ENCODE measurements at regions not wholly inside any gene's neighbourhood (a gene's known extent, or its start where the extent isn't known, plus 50 kb on each side); places are given as distances from the start of the nearest gene placed in this dataset.

- Histone ChIP-seq H3K9me3 (no peaks in the 10 kb centered on the region), H3K4me3 (no peak overlapping the region), H3K27ac (no peak overlapping the region), H3K27me3 (no peaks in the 10 kb centered on the region), H3K36me3 (no peaks in the 10 kb centered on the region), H3K4me1 (peaks cover 0 to 36% (median 11%) of the 10 kb centered on the region in 9 donors)
- WGBS, 2 donors = 95 to 96% methylated on average over 11 of the region's 11 CpGs
- intact Hi-C loops (cut with DNase I) = loop anchor here in 2 of 10 donors (5.0 to 10.0 kb wide), 2 partner anchors 33 to 75 kb away; no protein-coding TSS in a partner anchor
- no peak for TF ChIP-seq CTCF (IDR thresholded peaks at IDR 0.05)
- no peak for DNase-seq
- ATAC-seq = no peak
Observed at GRCh38 chr1:234759888-234760287, 149.9 kb upstream of the IRF2BP2 start.

GRCh38 chr1:234758851-234759250, 148.9 kb upstream of the IRF2BP2 start:
- no peak for DNase-seq
- intact Hi-C loops (cut with DNase I) = loop anchor here in 1 of 10 donors (10.0 kb wide), 1 partner anchor 76 kb away; no protein-coding TSS in a partner anchor
- ATAC-seq = no peak
- Histone ChIP-seq H3K4me1 (peaks cover 0 to 36% (median 11%) of the 10 kb centered on the region in 9 donors), H3K4me3 (no peak overlapping the region), H3K27ac (no peak overlapping the region), H3K9me3 (no peaks in the 10 kb centered on the region), H3K36me3 (no peaks in the 10 kb centered on the region), H3K27me3 (no peaks in the 10 kb centered on the region)
- 94 to 97% methylated on average over 11 of the region's 11 CpGs for WGBS, 2 donors
- no peak for TF ChIP-seq CTCF (IDR thresholded peaks at IDR 0.05)

GRCh38 chr1:234756857-234757256, 146.9 kb upstream of the IRF2BP2 start:
- ATAC-seq = no peak
- 92 to 97% methylated on average over 6 of the region's 6 CpGs for WGBS, 2 donors
- no peak for TF ChIP-seq CTCF (IDR thresholded peaks at IDR 0.05)

GRCh38 chr1:234756066-234756774, 146.2 kb upstream of the IRF2BP2 start:
- H3K9me3 ChIP-seq = no peaks in the 10 kb centered on the region
- no peaks in the 10 kb centered on the region for H3K36me3 ChIP-seq
- ATAC-seq (no peak), DNase-seq (no peak)
- H3K4me3 ChIP-seq = no peak overlapping the region
- 85 to 87% methylated on average over 13 of the region's 13 CpGs for WGBS, 2 donors
- H3K4me1 ChIP-seq = peaks cover 3 to 36% (median 16%) of the 10 kb centered on the region in 9 donors
- intact Hi-C loops (cut with DNase I) = loop anchor here in 1 of 10 donors (10.0 kb wide), 1 partner anchor 79 kb away; no protein-coding TSS in a partner anchor
- TF ChIP-seq CTCF (IDR thresholded peaks at IDR 0.05) = no peak
- no peaks in the 10 kb centered on the region for H3K27me3 ChIP-seq
- H3K27ac ChIP-seq = no peak overlapping the region

More at GRCh38 chr1:234756857-234757256, 146.9 kb upstream of the IRF2BP2 start:
- no peak for DNase-seq
- Histone ChIP-seq H3K36me3 (no peaks in the 10 kb centered on the region), H3K9me3 (no peaks in the 10 kb centered on the region), H3K4me3 (no peak overlapping the region), H3K4me1 (peaks cover under 1 to 36% (median 11%) of the 10 kb centered on the region in 9 donors), H3K27me3 (no peaks in the 10 kb centered on the region), H3K27ac (no peak overlapping the region)
- intact Hi-C loops (cut with DNase I) = loop anchor here in 1 of 10 donors (10.0 kb wide), 1 partner anchor 78 kb away; no protein-coding TSS in a partner anchor

Data from heart right ventricle (tissue), 16 donors.